HL-60 (cell line): ENCODE measurements at regions not wholly inside any gene's neighbourhood (a gene's known extent, or its start where the extent isn't known, plus 50 kb on each side); places are given as distances from the start of the nearest gene placed in this dataset.

Source experiments
- DNase-seq, 2 experiments: peaks; one replicate each; pipeline ENCODE4 v3.0.0-alpha.2; 2010 to 2020; ENCODE audit warnings: low read depth in 1 of 2, low spot score in 1 of 2
- H3K27ac ChIP-seq: fragments of 250-450 bp; sonication (Bioruptor Pico); replicated peaks from 2 replicates; pipeline ENCODE4 v1.5.1; 2020; ENCODE audit warnings: mild to moderate bottlenecking, moderate library complexity
- H3K27me3 ChIP-seq: fragments of 250-450 bp; sonication (Bioruptor Pico); 2 replicates; pipeline ENCODE4 v1.5.1; 2021; ENCODE audit warnings: mild to moderate bottlenecking, moderate library complexity; ENCODE audit not compliant: insufficient read depth, poor library complexity, severe bottlenecking
- H3K4me3 ChIP-seq: replicated peaks from 2 replicates; pipeline ENCODE4 v1.5.1; 2011; ENCODE audit warnings: mild to moderate bottlenecking, control low read depth, low read length; ENCODE audit not compliant: insufficient read depth
- CTCF ChIP-seq: IDR thresholded peaks from one replicate; pipeline ENCODE4 v1.5.1; 2011; ENCODE audit warnings: low read length, control low read depth, inconsistent platforms; ENCODE audit not compliant: insufficient read depth
- GABPA ChIP-seq: IDR thresholded peaks from 2 replicates; pipeline ENCODE4 v1.6.1; 2012; ENCODE audit warnings: low read depth
- POLR2AphosphoS5 ChIP-seq: IDR thresholded peaks from 2 replicates; pipeline ENCODE4 v1.6.1; 2012; ENCODE audit warnings: low read depth
- REST ChIP-seq: IDR thresholded peaks from 2 replicates; pipeline ENCODE4 v1.6.1; 2012; ENCODE audit warnings: low read depth; ENCODE audit not compliant: insufficient replicate concordance
- SPI1 ChIP-seq: IDR thresholded peaks from 2 replicates; pipeline ENCODE4 v1.6.1; 2012; ENCODE audit warnings: low read depth, mild to moderate bottlenecking, borderline replicate concordance

DNA sequence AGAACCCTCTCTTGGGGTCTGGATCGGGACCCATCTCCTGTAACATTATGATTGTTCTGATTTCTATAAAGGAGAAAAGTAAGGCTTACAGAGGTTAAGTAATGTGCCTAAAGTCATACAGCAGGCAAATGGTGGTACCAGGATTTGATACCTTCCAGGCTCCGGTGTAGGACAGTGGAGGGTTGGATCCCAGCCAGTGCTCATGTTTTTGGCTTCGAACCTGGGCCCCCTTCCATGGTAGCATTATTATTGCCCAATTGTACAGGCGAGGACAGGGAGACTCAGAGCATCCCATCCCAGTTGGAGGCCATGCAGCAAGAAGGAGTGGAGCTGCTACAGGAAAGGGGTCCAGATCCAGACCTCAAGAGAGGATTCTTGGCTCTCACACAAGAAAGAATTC is 202.7 kb downstream of the TFAP2C start:
- H3K27me3 ChIP-seq: peaks cover 2% of the 10 kb centered on the region
- no peak for DNase-seq
- H3K4me3 ChIP-seq: no peak overlapping the region
- no peak for TF ChIP-seq POLR2AphosphoS5
- TF ChIP-seq GABPA: no peak
- TF ChIP-seq SPI1: no peak
- TF ChIP-seq CTCF: no peak
- TF ChIP-seq REST: no peak
- no peak overlapping the region for H3K27ac ChIP-seq

DNA sequence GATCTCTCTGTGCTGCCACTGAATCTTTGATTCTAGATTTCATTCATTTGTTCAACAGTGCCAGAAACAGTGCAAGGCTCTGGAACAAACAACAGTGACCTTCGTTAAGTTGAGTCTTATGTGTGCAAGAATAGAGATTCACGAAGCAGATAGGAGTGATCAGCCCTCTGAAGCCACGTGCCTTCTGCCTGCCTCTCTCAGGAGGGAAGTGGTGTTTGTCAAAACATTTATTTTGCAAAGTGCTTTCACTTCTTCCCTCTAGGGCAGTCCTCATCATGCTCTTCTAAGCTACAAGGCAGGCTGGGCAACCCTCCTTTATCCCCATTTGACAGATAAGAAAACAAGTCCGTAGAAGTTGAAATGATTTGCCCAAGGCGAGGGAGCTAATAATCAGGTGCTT is 204.3 kb downstream of the TFAP2C start:
- no peak overlapping the region for H3K4me3 ChIP-seq
- no peak for DNase-seq
- no peak for TF ChIP-seq CTCF
- no peak for TF ChIP-seq REST
- no peak for TF ChIP-seq SPI1
- no peak for TF ChIP-seq GABPA
- no peak overlapping the region for H3K27ac ChIP-seq
- peaks cover 2% of the 10 kb centered on the region for H3K27me3 ChIP-seq

DNA sequence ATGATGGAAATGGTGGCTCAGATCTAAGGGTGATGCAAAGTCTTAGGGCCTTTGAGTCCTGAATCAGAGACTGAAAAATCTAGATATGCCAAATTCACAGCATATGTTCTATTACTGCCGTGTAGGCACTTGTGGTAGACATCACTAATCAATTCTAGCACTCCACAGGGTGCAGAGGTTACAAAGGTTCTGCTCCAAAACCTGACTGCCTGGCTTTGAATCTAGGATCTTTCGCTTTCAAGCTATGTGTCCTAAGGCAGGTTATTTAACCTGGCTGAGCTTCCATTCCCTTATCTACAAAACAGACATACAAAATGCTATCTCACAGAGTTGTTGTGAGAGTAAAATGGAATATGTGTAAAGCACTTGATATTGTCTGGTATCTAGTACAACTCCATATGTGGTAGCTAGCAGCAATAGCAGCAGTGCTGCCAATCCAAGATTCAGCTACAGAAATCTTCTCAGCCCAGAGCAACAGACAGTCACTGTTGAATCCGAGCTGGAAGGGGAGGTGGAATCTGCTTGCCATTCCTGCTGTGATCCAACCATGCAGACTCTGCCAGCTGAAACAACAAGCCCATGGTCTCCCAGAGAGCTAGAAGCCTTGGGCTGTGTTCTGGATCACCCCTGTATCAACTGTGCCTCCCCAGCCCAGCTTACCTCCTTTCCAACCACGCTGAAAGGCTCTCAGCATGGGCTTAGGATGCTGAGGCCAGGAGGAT is 206.9 kb downstream of the TFAP2C start:
- Histone ChIP-seq H3K27ac (no peak overlapping the region), H3K27me3 (peaks cover 2% of the 10 kb centered on the region), H3K4me3 (no peak overlapping the region)
- no peak for DNase-seq
- TF ChIP-seq CTCF (no peak), POLR2AphosphoS5 (no peak), SPI1 (no peak), REST (no peak), GABPA (no peak)
